GM12878 (cell line): ENCODE measurements at regions not wholly inside any gene's neighbourhood (a gene's known extent, or its start where the extent isn't known, plus 50 kb on each side); places are given as distances from the start of the nearest gene placed in this dataset.

Experiments
- ASH2L ChIP-seq: fragments of 300-600, 200-600 bp; sonication (generic); IDR thresholded peaks from 2 replicates; pipeline ENCODE4 v1.6.1; 2017; ENCODE audit warnings: low read depth, mild to moderate bottlenecking, borderline replicate concordance
- ATF7 ChIP-seq: fragments of 450-650 bp; IDR thresholded peaks from 2 replicates; pipeline ENCODE4 v1.6.1; 2016; ENCODE audit warnings: low read depth, mild to moderate bottlenecking
- BCL11A ChIP-seq: IDR thresholded peaks from 2 replicates; pipeline ENCODE4 v1.6.1; 2011; ENCODE audit warnings: low read depth, low read length
- CBFB ChIP-seq: IDR thresholded peaks from 2 replicates; pipeline ENCODE4 v1.6.1; 2016; ENCODE audit warnings: antibody characterized with exemption, low read depth
- CBX5 ChIP-seq: sonication (generic); IDR thresholded peaks from 2 replicates; pipeline ENCODE4 v1.6.1; 2016; ENCODE audit warnings: low read depth, moderate library complexity, mild to moderate bottlenecking, inconsistent platforms
- CHD1 ChIP-seq: IDR thresholded peaks from 2 replicates; pipeline ENCODE4 v1.6.1; 2012; ENCODE audit warnings: low read depth, low read length, improper control_type of control experiment
- IRF4 ChIP-seq: IDR thresholded peaks from 2 replicates; pipeline ENCODE4 v1.6.1; 2011; ENCODE audit warnings: low read depth, low read length
- MTA2 ChIP-seq: fragments of 450-650 bp; IDR thresholded peaks from 2 replicates; pipeline ENCODE4 v1.6.1; 2016; ENCODE audit warnings: low read depth, mild to moderate bottlenecking, moderate library complexity
- NFXL1 ChIP-seq: fragments of 450-650 bp; IDR thresholded peaks from 2 replicates; pipeline ENCODE4 v1.6.1; 2017; ENCODE audit warnings: antibody characterized with exemption, mild to moderate bottlenecking, borderline replicate concordance
- NFYB ChIP-seq: IDR thresholded peaks from 2 replicates; pipeline ENCODE4 v1.6.1; 2011; ENCODE audit warnings: low read depth, mild to moderate bottlenecking, low read length, improper control_type of control experiment, moderate library complexity; ENCODE audit not compliant: insufficient read depth
- SMARCA5 ChIP-seq: fragments of 450-650 bp; IDR thresholded peaks from 2 replicates; pipeline ENCODE4 v1.6.1; 2017; ENCODE audit warnings: mild to moderate bottlenecking
- SP1 ChIP-seq: IDR thresholded peaks from one replicate; pipeline ENCODE4 v1.6.1; 2011; ENCODE audit warnings: low read depth, low read length
- SREBF2 ChIP-seq: IDR thresholded peaks from 2 replicates; pipeline ENCODE4 v1.6.1; 2012; ENCODE audit warnings: mild to moderate bottlenecking, low read length
- TAF1 ChIP-seq: IDR thresholded peaks from 2 replicates; pipeline ENCODE4 v1.6.1; 2011; ENCODE audit warnings: mild to moderate bottlenecking, low read depth, low read length, borderline replicate concordance
- TCF3 ChIP-seq: IDR thresholded peaks from 2 replicates; pipeline ENCODE4 v1.6.1; 2012; ENCODE audit warnings: low read depth, mild to moderate bottlenecking, low read length, borderline replicate concordance; ENCODE audit not compliant: insufficient read depth
- YBX1 ChIP-seq: fragments of 450-650 bp; IDR thresholded peaks from 2 replicates; pipeline ENCODE4 v1.6.1; 2016; ENCODE audit warnings: antibody characterized with exemption
- ZNF622 ChIP-seq: fragments of 450-650 bp; IDR thresholded peaks from 2 replicates; pipeline ENCODE4 v1.6.1; 2017; ENCODE audit warnings: mild to moderate bottlenecking, inconsistent platforms
- TF ChIP-seq, protein P1 (sequence below): IDR thresholded peaks from 2 replicates; pipeline ENCODE4 v1.6.1; 2012; ENCODE audit warnings: low read depth, low read length, improper control_type of control experiment
- TF ChIP-seq, protein P2 (sequence below), 3 experiments: IDR thresholded peaks in 2 of 3; conservative IDR thresholded peaks in 1 of 3; 2 replicates each; pipeline ENCODE4 v1.5.1; 2011; ENCODE audit warnings: low read depth in 3 of 3, low read length in 3 of 3, mild to moderate bottlenecking in 3 of 3, control low read depth in 2 of 3, moderate library complexity in 2 of 3, inconsistent platforms in 1 of 3, mixed read lengths in 1 of 3; ENCODE audit not compliant: control insufficient read depth in 2 of 3, insufficient read depth in 1 of 3; ENCODE audit errors: extremely low read depth in 1 of 3
- TF ChIP-seq, protein P3 (sequence below): fragments of 450-650 bp; IDR thresholded peaks from 2 replicates; pipeline ENCODE4 v1.6.1; 2017; ENCODE audit warnings: mild to moderate bottlenecking, low read depth, inconsistent platforms; ENCODE audit not compliant: poor library complexity, severe bottlenecking
- TF ChIP-seq, protein P4 (sequence below): fragments of 450-650 bp; IDR thresholded peaks from 2 replicates; pipeline ENCODE4 v1.6.1; 2017; ENCODE audit warnings: borderline replicate concordance
- TF ChIP-seq, protein P5 (sequence below): fragments of 450-650 bp; IDR thresholded peaks from 2 replicates; pipeline ENCODE4 v1.6.1; 2018; ENCODE audit warnings: mild to moderate bottlenecking, low read depth, moderate library complexity; ENCODE audit not compliant: partially characterized antibody

DNA sequence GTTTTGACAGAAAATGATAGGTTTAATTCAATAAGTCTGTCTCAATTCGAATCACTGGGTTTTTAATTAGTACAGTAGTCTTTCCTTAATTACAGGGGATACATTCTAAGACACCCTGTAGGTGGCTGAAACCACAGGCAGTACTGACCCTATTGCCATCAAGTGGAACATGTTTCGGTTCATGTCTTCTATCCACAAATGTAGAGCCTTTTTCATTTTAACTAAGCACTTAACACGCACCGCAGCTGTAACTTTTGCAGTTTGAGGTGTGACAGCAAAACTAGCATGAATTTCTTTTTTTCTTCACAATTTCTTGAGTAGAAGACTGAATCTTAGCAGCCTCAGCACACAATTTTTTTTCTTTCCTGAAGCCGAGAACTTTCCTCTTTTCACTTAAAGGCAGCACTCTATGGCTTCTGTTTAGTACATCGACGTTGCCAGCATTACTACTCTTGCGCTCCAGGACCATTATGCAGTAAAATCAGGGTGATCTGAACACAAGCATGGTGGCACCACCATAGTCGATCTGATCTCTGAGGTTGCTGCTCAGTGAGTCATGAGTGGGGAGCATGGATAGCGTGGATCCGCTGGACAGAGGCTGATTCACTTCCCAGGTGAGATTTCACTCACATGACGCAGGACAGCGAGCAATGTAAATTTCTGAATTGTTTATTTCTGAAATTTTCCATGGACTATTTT is 805.1 kb downstream of the RNF144A start (continued):
- TF ChIP-seq, protein P1, sequence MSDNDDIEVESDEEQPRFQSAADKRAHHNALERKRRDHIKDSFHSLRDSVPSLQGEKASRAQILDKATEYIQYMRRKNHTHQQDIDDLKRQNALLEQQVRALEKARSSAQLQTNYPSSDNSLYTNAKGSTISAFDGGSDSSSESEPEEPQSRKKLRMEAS: no peak
- no peak for TF ChIP-seq SP1
- TF ChIP-seq TCF3: peak; percentile 42; the same call in 1 of the 2 replicates
- TF ChIP-seq, protein P2, sequence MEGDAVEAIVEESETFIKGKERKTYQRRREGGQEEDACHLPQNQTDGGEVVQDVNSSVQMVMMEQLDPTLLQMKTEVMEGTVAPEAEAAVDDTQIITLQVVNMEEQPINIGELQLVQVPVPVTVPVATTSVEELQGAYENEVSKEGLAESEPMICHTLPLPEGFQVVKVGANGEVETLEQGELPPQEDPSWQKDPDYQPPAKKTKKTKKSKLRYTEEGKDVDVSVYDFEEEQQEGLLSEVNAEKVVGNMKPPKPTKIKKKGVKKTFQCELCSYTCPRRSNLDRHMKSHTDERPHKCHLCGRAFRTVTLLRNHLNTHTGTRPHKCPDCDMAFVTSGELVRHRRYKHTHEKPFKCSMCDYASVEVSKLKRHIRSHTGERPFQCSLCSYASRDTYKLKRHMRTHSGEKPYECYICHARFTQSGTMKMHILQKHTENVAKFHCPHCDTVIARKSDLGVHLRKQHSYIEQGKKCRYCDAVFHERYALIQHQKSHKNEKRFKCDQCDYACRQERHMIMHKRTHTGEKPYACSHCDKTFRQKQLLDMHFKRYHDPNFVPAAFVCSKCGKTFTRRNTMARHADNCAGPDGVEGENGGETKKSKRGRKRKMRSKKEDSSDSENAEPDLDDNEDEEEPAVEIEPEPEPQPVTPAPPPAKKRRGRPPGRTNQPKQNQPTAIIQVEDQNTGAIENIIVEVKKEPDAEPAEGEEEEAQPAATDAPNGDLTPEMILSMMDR (IDR thresholded peaks at IDR 0.05 in 2 of 3, conservative IDR thresholded peaks at IDR 0.05 in 1 of 3; ENCODE audit: control insufficient read depth in 2 of 3, extremely low read depth in 1 of 3, insufficient read depth in 1 of 3, low read depth in 3 of 3, low read length in 3 of 3): no peak
- TF ChIP-seq YBX1: no peak
- no peak for TF ChIP-seq ASH2L
- no peak for TF ChIP-seq CBFB
- no peak for TF ChIP-seq NFXL1
- TF ChIP-seq ATF7: peak; percentile 65
- no peak for TF ChIP-seq NFYB
- TF ChIP-seq IRF4: peak; percentile 74; the same call in 1 of the 2 replicates
- TF ChIP-seq BCL11A: peak; percentile 94
- TF ChIP-seq, protein P3, sequence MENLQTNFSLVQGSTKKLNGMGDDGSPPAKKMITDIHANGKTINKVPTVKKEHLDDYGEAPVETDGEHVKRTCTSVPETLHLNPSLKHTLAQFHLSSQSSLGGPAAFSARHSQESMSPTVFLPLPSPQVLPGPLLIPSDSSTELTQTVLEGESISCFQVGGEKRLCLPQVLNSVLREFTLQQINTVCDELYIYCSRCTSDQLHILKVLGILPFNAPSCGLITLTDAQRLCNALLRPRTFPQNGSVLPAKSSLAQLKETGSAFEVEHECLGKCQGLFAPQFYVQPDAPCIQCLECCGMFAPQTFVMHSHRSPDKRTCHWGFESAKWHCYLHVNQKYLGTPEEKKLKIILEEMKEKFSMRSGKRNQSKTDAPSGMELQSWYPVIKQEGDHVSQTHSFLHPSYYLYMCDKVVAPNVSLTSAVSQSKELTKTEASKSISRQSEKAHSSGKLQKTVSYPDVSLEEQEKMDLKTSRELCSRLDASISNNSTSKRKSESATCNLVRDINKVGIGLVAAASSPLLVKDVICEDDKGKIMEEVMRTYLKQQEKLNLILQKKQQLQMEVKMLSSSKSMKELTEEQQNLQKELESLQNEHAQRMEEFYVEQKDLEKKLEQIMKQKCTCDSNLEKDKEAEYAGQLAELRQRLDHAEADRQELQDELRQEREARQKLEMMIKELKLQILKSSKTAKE: peak; percentile 74
- no peak for TF ChIP-seq SREBF2
- TF ChIP-seq, protein P4, sequence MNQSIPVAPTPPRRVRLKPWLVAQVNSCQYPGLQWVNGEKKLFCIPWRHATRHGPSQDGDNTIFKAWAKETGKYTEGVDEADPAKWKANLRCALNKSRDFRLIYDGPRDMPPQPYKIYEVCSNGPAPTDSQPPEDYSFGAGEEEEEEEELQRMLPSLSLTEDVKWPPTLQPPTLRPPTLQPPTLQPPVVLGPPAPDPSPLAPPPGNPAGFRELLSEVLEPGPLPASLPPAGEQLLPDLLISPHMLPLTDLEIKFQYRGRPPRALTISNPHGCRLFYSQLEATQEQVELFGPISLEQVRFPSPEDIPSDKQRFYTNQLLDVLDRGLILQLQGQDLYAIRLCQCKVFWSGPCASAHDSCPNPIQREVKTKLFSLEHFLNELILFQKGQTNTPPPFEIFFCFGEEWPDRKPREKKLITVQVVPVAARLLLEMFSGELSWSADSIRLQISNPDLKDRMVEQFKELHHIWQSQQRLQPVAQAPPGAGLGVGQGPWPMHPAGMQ: no peak
- TF ChIP-seq CBX5: no peak
- TF ChIP-seq TAF1: no peak
- TF ChIP-seq ZNF622: no peak
- no peak for TF ChIP-seq CHD1
- TF ChIP-seq SMARCA5: 0 out of 2 replicates have a peak, but pooled peaks have one; percentile 27
- TF ChIP-seq, protein P5, sequence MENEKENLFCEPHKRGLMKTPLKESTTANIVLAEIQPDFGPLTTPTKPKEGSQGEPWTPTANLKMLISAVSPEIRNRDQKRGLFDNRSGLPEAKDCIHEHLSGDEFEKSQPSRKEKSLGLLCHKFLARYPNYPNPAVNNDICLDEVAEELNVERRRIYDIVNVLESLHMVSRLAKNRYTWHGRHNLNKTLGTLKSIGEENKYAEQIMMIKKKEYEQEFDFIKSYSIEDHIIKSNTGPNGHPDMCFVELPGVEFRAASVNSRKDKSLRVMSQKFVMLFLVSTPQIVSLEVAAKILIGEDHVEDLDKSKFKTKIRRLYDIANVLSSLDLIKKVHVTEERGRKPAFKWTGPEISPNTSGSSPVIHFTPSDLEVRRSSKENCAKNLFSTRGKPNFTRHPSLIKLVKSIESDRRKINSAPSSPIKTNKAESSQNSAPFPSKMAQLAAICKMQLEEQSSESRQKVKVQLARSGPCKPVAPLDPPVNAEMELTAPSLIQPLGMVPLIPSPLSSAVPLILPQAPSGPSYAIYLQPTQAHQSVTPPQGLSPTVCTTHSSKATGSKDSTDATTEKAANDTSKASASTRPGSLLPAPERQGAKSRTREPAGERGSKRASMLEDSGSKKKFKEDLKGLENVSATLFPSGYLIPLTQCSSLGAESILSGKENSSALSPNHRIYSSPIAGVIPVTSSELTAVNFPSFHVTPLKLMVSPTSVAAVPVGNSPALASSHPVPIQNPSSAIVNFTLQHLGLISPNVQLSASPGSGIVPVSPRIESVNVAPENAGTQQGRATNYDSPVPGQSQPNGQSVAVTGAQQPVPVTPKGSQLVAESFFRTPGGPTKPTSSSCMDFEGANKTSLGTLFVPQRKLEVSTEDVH: no peak
- TF ChIP-seq MTA2: peak; percentile 98
